ENCODE measurements at regions not wholly inside any gene's neighbourhood (a gene's known extent, or its start where the extent isn't known, plus 50 kb on each side); places are given as distances from the start of the nearest gene placed in this dataset.

GRCh38 chr2:160876029-160876428 is 284.2 kb upstream of the TANK start:
- no peaks in the 10 kb centered on the region for H3K36me3 ChIP-seq
- no peak for TF ChIP-seq POLR2A (IDR thresholded peaks at IDR 0.05)
- no peak for TF ChIP-seq CTCF (IDR thresholded peaks at IDR 0.05)
- H3K27ac ChIP-seq: no peak overlapping the region
- H3K9me3 ChIP-seq: no peaks in the 10 kb centered on the region
- no peak for DNase-seq
- H3K4me1 ChIP-seq: no peaks in the 10 kb centered on the region
- H3K4me3 ChIP-seq: no peak overlapping the region
- H3K27me3 ChIP-seq: no peaks in the 10 kb centered on the region

- TF ChIP-seq POLR2A (IDR thresholded peaks at IDR 0.05) (no peak), CTCF (IDR thresholded peaks at IDR 0.05) (no peak)
- DNase-seq: no peak
- no peaks in the 10 kb centered on the region for H3K9me3 ChIP-seq
- no peaks in the 10 kb centered on the region for H3K27me3 ChIP-seq
- no peaks in the 10 kb centered on the region for H3K36me3 ChIP-seq
- H3K4me1 ChIP-seq: no peaks in the 10 kb centered on the region
- no peak overlapping the region for H3K4me3 ChIP-seq
- H3K27ac ChIP-seq: no peak overlapping the region
Measured at GRCh38 chr2:160876765-160877164, 283.5 kb upstream of the TANK start.

GRCh38 chr2:160878618-160879017 is 281.6 kb upstream of the TANK start:
- no peak for TF ChIP-seq CTCF (IDR thresholded peaks at IDR 0.05)
- no peak for TF ChIP-seq POLR2A (IDR thresholded peaks at IDR 0.05)
- no peaks in the 10 kb centered on the region for H3K36me3 ChIP-seq

GRCh38 chr2:160882906-160883305 is 277.3 kb upstream of the TANK start:
- Histone ChIP-seq H3K4me1 (no peaks in the 10 kb centered on the region), H3K27me3 (no peaks in the 10 kb centered on the region), H3K4me3 (no peak overlapping the region), H3K27ac (no peak overlapping the region), H3K36me3 (no peaks in the 10 kb centered on the region), H3K9me3 (no peaks in the 10 kb centered on the region)
- DNase-seq: no peak
- no peak for TF ChIP-seq POLR2A (IDR thresholded peaks at IDR 0.05)
- no peak for TF ChIP-seq CTCF (IDR thresholded peaks at IDR 0.05)

More at GRCh38 chr2:160878618-160879017, 281.6 kb upstream of the TANK start:
- no peak for DNase-seq
- H3K4me3 ChIP-seq: no peak overlapping the region
- H3K4me1 ChIP-seq: no peaks in the 10 kb centered on the region
- H3K9me3 ChIP-seq: no peaks in the 10 kb centered on the region
- H3K27ac ChIP-seq: no peak overlapping the region
- H3K27me3 ChIP-seq: no peaks in the 10 kb centered on the region

- Histone ChIP-seq H3K27me3 (no peaks in the 10 kb centered on the region), H3K4me3 (no peak overlapping the region), H3K27ac (no peak overlapping the region), H3K9me3 (no peaks in the 10 kb centered on the region), H3K4me1 (no peaks in the 10 kb centered on the region), H3K36me3 (no peaks in the 10 kb centered on the region)
- DNase-seq: no peak
- TF ChIP-seq POLR2A (IDR thresholded peaks at IDR 0.05) (no peak), CTCF (IDR thresholded peaks at IDR 0.05) (no peak)
Measured at GRCh38 chr2:160884056-160884455, 276.2 kb upstream of the TANK start.

All from Peyer's patch (tissue), 4 donors.